ENCODE measurements at regions not wholly inside any gene's neighbourhood (a gene's known extent, or its start where the extent isn't known, plus 50 kb on each side); places are given as distances from the start of the nearest gene placed in this dataset.

GRCh38 chr3:75380276-75380771 lies 283.8 kb upstream of the FRG2C start:
- TF ChIP-seq RCOR1 (IDR thresholded peaks at IDR 0.05; ENCODE audit: low read length) (no peak), POLR2AphosphoS5 (IDR thresholded peaks at IDR 0.05; ENCODE audit: low read depth, low read length) (no peak), CTCF (IDR thresholded peaks at IDR 0.05) (no peak), GATA2 (CRISPR knock-in tag; IDR thresholded peaks at IDR 0.05) (no peak), RAD21 (IDR thresholded peaks at IDR 0.05; ENCODE audit: low read length) (no peak), TAF1 (IDR thresholded peaks at IDR 0.05; ENCODE audit: borderline replicate concordance, low read depth, low read length) (no peak), USF2 (IDR thresholded peaks at IDR 0.05; ENCODE audit: borderline replicate concordance, low read depth, low read length) (no peak)
